ENCODE measurements at regions not wholly inside any gene's neighbourhood (a gene's known extent, or its start where the extent isn't known, plus 50 kb on each side); places are given as distances from the start of the nearest gene placed in this dataset.

GRCh38 chr5:36826694-36827093 is 49.9 kb upstream of the NIPBL start:
- Histone ChIP-seq H3K4me1 (no peaks in the 10 kb centered on the region), H3K4me3 (no peak overlapping the region), H3K27ac (no peak overlapping the region), H3K27me3 (no peaks in the 10 kb centered on the region), H3K36me3 (no peaks in the 10 kb centered on the region), H3K9me3 (no peaks in the 10 kb centered on the region)
- DNase-seq: no peak
- TF ChIP-seq POLR2A (IDR thresholded peaks at IDR 0.05): no peak
- TF ChIP-seq CTCF (IDR thresholded peaks at IDR 0.05): no peak
- WGBS, 2 donors: 65 to 67% methylated on average over 2 of the region's 2 CpGs
- intact Hi-C loops (cut with DNase I): no loop called here

All from esophagus squamous epithelium (tissue), 5 donors.